ENCODE measurements at regions not wholly inside any gene's neighbourhood (a gene's known extent, or its start where the extent isn't known, plus 50 kb on each side); places are given as distances from the start of the nearest gene placed in this dataset.

- Mint-ChIP-seq H3K27me3 (ENCODE audit: insufficient read depth, low read depth) (no peaks in the 10 kb centered on the region), H3K4me1 (no peaks in the 10 kb centered on the region), H3K4me3 (no peak overlapping the region), H3K36me3 (no peaks in the 10 kb centered on the region), H3K27ac (no peak overlapping the region), H3K9me3 (no peaks in the 10 kb centered on the region)
- H3K9ac ChIP-seq, result no peak overlapping the region
- H3K27me3 ChIP-seq, result no peaks in the 10 kb centered on the region
- H3K4me1 ChIP-seq, result no peaks in the 10 kb centered on the region
- H4K20me1 ChIP-seq (ENCODE audit: low read depth), result no peaks in the 10 kb centered on the region
- H3K9me3 ChIP-seq (ENCODE audit: low read depth), result no peaks in the 10 kb centered on the region
- H3K79me2 ChIP-seq (ENCODE audit: low read depth), result no peaks in the 10 kb centered on the region
- no peak for DNase-seq (ENCODE audit: low spot score)
- no peaks in the 10 kb centered on the region for H3K36me3 ChIP-seq
- H3K27ac ChIP-seq, result no peak overlapping the region
- no peak overlapping the region for H3K4me3 ChIP-seq
- TF ChIP-seq EZH2 (IDR thresholded peaks at IDR 0.05), result no peak
- TF ChIP-seq EZH2phosphoT487 (IDR thresholded peaks at IDR 0.05), result no peak
- TF ChIP-seq, protein P1, sequence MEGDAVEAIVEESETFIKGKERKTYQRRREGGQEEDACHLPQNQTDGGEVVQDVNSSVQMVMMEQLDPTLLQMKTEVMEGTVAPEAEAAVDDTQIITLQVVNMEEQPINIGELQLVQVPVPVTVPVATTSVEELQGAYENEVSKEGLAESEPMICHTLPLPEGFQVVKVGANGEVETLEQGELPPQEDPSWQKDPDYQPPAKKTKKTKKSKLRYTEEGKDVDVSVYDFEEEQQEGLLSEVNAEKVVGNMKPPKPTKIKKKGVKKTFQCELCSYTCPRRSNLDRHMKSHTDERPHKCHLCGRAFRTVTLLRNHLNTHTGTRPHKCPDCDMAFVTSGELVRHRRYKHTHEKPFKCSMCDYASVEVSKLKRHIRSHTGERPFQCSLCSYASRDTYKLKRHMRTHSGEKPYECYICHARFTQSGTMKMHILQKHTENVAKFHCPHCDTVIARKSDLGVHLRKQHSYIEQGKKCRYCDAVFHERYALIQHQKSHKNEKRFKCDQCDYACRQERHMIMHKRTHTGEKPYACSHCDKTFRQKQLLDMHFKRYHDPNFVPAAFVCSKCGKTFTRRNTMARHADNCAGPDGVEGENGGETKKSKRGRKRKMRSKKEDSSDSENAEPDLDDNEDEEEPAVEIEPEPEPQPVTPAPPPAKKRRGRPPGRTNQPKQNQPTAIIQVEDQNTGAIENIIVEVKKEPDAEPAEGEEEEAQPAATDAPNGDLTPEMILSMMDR (IDR thresholded peaks at IDR 0.05), result no peak
- H3F3A ChIP-seq (ENCODE audit: low read depth), result no peaks in the 10 kb centered on the region
- H3K4me2 ChIP-seq, result no peak overlapping the region
- H2AFZ ChIP-seq (replicated peaks), result no peak overlapping the region
Measured at GRCh38 chr12:114981036-114981435, 297.1 kb upstream of the TBX3 start.

GRCh38 chr12:114976959-114977358, 293.0 kb upstream of the TBX3 start:
- DNase-seq (ENCODE audit: low spot score), result no peak
- H3K36me3 ChIP-seq, result no peaks in the 10 kb centered on the region
- H2AFZ ChIP-seq (replicated peaks), result no peak overlapping the region
- Mint-ChIP-seq H3K4me1 (no peaks in the 10 kb centered on the region), H3K36me3 (no peaks in the 10 kb centered on the region), H3K4me3 (no peak overlapping the region), H3K9me3 (no peaks in the 10 kb centered on the region), H3K27me3 (ENCODE audit: insufficient read depth, low read depth) (peaks cover 2% of the 10 kb centered on the region), H3K27ac (no peak overlapping the region)
- no peaks in the 10 kb centered on the region for H3K4me1 ChIP-seq
- no peak overlapping the region for H3K4me2 ChIP-seq
- H3K79me2 ChIP-seq (ENCODE audit: low read depth), result no peaks in the 10 kb centered on the region
- H3K9ac ChIP-seq, result no peak overlapping the region
- no peak overlapping the region for H3K4me3 ChIP-seq
- H3K27ac ChIP-seq, result no peak overlapping the region
- no peaks in the 10 kb centered on the region for H3K9me3 ChIP-seq (ENCODE audit: low read depth)
- no peaks in the 10 kb centered on the region for H3F3A ChIP-seq (ENCODE audit: low read depth)
- TF ChIP-seq, protein P1 (IDR thresholded peaks at IDR 0.05), result no peak
- no peak for TF ChIP-seq EZH2phosphoT487 (IDR thresholded peaks at IDR 0.05)
- no peaks in the 10 kb centered on the region for H4K20me1 ChIP-seq (ENCODE audit: low read depth)
- H3K27me3 ChIP-seq, result no peaks in the 10 kb centered on the region

DNA sequence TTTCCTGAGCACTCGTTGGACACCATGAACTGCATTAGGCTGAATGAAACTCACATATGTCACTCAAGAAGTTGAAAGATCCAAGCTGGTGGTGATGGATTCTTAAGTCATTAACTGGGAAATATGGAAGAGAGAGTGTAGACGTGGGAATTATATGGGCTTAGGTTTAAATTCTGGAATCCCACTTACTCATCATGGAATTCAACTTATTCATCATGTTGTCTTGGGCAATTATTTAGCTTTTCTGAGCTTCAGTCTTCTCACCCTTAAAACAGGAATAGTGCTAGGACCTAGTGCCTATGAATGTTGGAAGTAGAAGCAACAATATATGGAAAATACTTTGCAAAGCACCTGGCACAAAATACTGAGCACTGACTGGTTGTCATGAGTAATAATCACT, 292.4 kb upstream of the TBX3 start:
- H3F3A ChIP-seq (ENCODE audit: low read depth), result no peaks in the 10 kb centered on the region
- TF ChIP-seq, protein P1 (IDR thresholded peaks at IDR 0.05), result no peak
- no peak for TF ChIP-seq EZH2 (IDR thresholded peaks at IDR 0.05)
- no peak for TF ChIP-seq EZH2phosphoT487 (IDR thresholded peaks at IDR 0.05)
- H3K4me1 Mint-ChIP-seq, result no peaks in the 10 kb centered on the region
- H3K27me3 Mint-ChIP-seq (ENCODE audit: insufficient read depth, low read depth), result peaks cover 2% of the 10 kb centered on the region
- no peak overlapping the region for H2AFZ ChIP-seq (replicated peaks)
- H3K36me3 ChIP-seq, result no peaks in the 10 kb centered on the region
- H4K20me1 ChIP-seq (ENCODE audit: low read depth), result no peaks in the 10 kb centered on the region
- no peaks in the 10 kb centered on the region for H3K9me3 ChIP-seq (ENCODE audit: low read depth)
- H3K79me2 ChIP-seq (ENCODE audit: low read depth), result no peaks in the 10 kb centered on the region
- no peak overlapping the region for H3K27ac Mint-ChIP-seq
- no peaks in the 10 kb centered on the region for H3K4me1 ChIP-seq
- no peak overlapping the region for H3K9ac ChIP-seq
- H3K9me3 Mint-ChIP-seq, result no peaks in the 10 kb centered on the region
- no peak overlapping the region for H3K4me3 ChIP-seq
- no peaks in the 10 kb centered on the region for H3K36me3 Mint-ChIP-seq
- no peak for DNase-seq (ENCODE audit: low spot score)
- H3K27me3 ChIP-seq, result no peaks in the 10 kb centered on the region
- H3K4me2 ChIP-seq, result no peak overlapping the region
- no peak overlapping the region for H3K4me3 Mint-ChIP-seq
- no peak overlapping the region for H3K27ac ChIP-seq
